Stimulated activated CD4-positive, alpha-beta T cell treated with anti-CD3 and anti-CD28 coated beads, Interleukin-2, amount 100 ng/mL, for 24 hours (primary cell): ENCODE measurements at regions not wholly inside any gene's neighbourhood (a gene's known extent, or its start where the extent isn't known, plus 50 kb on each side); places are given as distances from the start of the nearest gene placed in this dataset.
"Not testable (repeated sequence)": the region's sequence is repeated elsewhere in the genome, so short reads cannot be mapped to it uniquely, and the experiment has no call there.

Experiments
- DNase-seq, 2 donors: peaks; one replicate each; pipeline ENCODE4 v3.0.0-alpha.2; 2020

- no peak for DNase-seq
These were observed 207.5 kb downstream of the ZNF608 start for GRCh38 chr5:124538931-124539330.

GRCh38 chr5:124538191-124538590 lies 208.2 kb downstream of the ZNF608 start:
- DNase-seq: no peak

GRCh38 chr5:124537522-124537921 lies 208.9 kb downstream of the ZNF608 start:
- DNase-seq: no peak

GRCh38 chr5:124537107-124537506 lies 209.3 kb downstream of the ZNF608 start:
- no peak for DNase-seq

- DNase-seq: no peak
These were observed 210.1 kb downstream of the ZNF608 start for GRCh38 chr5:124536333-124536732.

- no peak for DNase-seq
These were observed 215.5 kb downstream of the ZNF608 start for GRCh38 chr5:124530916-124531315.

- DNase-seq: no peak
These were observed 217.6 kb downstream of the ZNF608 start for GRCh38 chr5:124528838-124529237.

GRCh38 chr5:124527220-124527991 lies 219.0 kb downstream of the ZNF608 start:
- DNase-seq: no peak

GRCh38 chr5:124526079-124526478 lies 220.4 kb downstream of the ZNF608 start:
- DNase-seq: not testable (repeated sequence)

- DNase-seq: no peak
These were observed 221.7 kb downstream of the ZNF608 start for GRCh38 chr5:124524552-124525232.

- no peak for DNase-seq
These were observed 222.5 kb downstream of the ZNF608 start for GRCh38 chr5:124523897-124524296.

GRCh38 chr5:124522992-124523391 lies 223.4 kb downstream of the ZNF608 start:
- no peak for DNase-seq

GRCh38 chr5:124521461-124522230 lies 224.8 kb downstream of the ZNF608 start:
- no peak for DNase-seq

GRCh38 chr5:124519396-124519795 lies 227.0 kb downstream of the ZNF608 start:
- DNase-seq: no peak

GRCh38 chr5:124516567-124516966 lies 229.9 kb downstream of the ZNF608 start:
- DNase-seq: no peak

- DNase-seq: no peak
These were observed 230.8 kb downstream of the ZNF608 start for GRCh38 chr5:124515497-124516245.

GRCh38 chr5:124514956-124515355 lies 231.5 kb downstream of the ZNF608 start:
- DNase-seq: no peak

- DNase-seq: no peak
These were observed 233.3 kb downstream of the ZNF608 start for GRCh38 chr5:124512952-124513632.

GRCh38 chr5:124512236-124512635 lies 234.2 kb downstream of the ZNF608 start:
- no peak for DNase-seq

- DNase-seq: no peak
These were observed 234.6 kb downstream of the ZNF608 start for GRCh38 chr5:124511791-124512190.

GRCh38 chr5:124507688-124508087 lies 238.8 kb downstream of the ZNF608 start:
- no peak for DNase-seq
